Tibial nerve (tissue), 3 donors: ENCODE measurements at regions not wholly inside any gene's neighbourhood (a gene's known extent, or its start where the extent isn't known, plus 50 kb on each side); places are given as distances from the start of the nearest gene placed in this dataset.

Experiments
- POLR2A ChIP-seq, 2 donors: fragments of 450-650 bp; IDR thresholded peaks; one replicate each; pipeline ENCODE4 v1.6.1; 2017; ENCODE audit warnings: antibody characterized with exemption in 2 of 2, mild to moderate bottlenecking in 2 of 2, moderate library complexity in 2 of 2
- TF ChIP-seq, protein P1 (sequence below), 5 experiments: fragments of 200-600 bp in 3 of 5; fragments of 450-650 bp in 2 of 5; sonication (generic) in 3 of 5; IDR thresholded peaks; one replicate each; pipeline ENCODE4 v1.5.1; 2016 to 2019; ENCODE audit warnings: antibody characterized with exemption in 5 of 5, mild to moderate bottlenecking in 3 of 5, moderate library complexity in 2 of 5

DNA sequence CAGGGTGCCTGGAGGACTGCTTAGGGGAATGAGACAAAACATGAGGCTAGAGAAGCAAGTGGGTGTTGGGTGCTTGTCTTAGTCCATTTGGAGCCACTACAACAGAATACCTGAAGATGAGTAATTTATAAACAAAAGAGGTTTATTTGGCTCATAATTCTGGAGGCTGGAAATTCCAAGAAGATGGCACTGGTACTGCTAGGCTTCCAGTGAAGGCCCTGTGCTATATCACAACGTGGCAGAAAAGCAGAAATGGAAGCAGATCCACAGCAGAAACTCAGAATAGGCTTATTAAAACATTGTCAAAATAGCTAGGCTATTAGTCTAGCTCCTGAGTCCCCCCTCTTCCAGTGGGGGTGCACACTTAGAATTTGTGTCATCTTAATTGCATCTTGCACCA lies 701.7 kb downstream of the RWDD3 start:
- no peak for TF ChIP-seq POLR2A (IDR thresholded peaks at IDR 0.05)
- TF ChIP-seq, protein P1, sequence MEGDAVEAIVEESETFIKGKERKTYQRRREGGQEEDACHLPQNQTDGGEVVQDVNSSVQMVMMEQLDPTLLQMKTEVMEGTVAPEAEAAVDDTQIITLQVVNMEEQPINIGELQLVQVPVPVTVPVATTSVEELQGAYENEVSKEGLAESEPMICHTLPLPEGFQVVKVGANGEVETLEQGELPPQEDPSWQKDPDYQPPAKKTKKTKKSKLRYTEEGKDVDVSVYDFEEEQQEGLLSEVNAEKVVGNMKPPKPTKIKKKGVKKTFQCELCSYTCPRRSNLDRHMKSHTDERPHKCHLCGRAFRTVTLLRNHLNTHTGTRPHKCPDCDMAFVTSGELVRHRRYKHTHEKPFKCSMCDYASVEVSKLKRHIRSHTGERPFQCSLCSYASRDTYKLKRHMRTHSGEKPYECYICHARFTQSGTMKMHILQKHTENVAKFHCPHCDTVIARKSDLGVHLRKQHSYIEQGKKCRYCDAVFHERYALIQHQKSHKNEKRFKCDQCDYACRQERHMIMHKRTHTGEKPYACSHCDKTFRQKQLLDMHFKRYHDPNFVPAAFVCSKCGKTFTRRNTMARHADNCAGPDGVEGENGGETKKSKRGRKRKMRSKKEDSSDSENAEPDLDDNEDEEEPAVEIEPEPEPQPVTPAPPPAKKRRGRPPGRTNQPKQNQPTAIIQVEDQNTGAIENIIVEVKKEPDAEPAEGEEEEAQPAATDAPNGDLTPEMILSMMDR (IDR thresholded peaks at IDR 0.05) = no peak
